G401 (cell line): ENCODE measurements at regions not wholly inside any gene's neighbourhood (a gene's known extent, or its start where the extent isn't known, plus 50 kb on each side); places are given as distances from the start of the nearest gene placed in this dataset.

ENCODE experiments used
- DNase-seq: peaks from one replicate; pipeline ENCODE4 v3.0.0-alpha.2; 2015; ENCODE audit warnings: low spot score
- in situ Hi-C: cut with HindIII; loops from 2 replicates; pipeline ENCODE4 v1.10.0; 2016; ENCODE audit warnings: low sequenced_read_pairs, mixed read lengths

DNA sequence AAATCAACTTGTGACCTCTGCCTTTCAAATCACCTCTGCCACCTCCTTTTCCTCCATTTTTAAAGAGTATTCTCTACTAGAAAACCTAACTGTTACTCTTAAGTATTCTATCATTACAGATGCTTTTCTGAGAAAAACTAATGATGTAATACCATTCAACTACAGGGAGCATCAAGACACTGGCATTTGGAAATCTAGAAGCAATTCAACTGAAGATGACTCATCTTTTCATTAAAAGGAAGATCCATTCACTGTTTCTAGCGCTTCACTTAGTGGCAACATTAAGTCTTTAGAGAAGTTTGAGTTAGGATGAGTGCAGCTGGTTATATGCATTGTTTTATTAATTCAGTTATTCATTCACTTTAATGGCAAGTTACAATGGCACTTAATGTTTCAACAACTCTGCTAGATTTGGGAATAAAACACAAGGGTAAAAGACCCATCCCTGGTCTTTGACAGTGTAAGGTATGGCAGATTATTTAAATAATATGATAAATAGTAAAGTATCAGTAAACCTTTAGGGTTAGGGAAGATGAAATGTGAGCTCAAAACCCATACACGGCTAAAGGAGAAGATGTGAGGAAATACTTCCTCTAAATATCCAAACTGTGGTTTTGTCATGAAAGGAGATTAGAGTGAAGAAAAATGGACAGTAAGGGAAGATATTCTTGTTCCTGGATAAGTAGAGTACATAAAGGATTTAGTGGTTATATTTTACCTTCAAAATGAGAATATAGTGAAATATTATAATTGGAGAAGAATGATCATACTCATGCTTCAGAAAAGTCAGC lies 61.7 kb downstream of the KCNJ2 start:
- in situ Hi-C loops = no loop called here
- no peak for DNase-seq

DNA sequence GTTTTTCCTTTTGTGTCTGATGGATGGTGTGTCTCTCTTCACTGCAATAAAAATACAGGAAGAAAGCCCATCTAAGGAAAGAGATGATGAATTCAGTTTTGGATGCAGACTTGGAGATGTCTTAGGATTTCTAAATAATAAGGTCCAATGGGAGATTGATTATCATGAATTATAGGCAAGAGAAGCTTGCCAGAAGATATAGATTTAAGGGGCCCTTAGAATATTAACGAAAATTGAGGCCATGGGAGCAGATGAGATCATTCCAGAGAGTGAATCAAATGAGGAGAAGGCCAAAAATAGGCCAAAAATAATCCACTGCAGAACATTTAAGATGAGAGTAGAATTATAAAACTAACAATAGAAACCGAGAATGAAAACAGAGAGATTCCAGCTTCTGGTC lies 63.1 kb downstream of the KCNJ2 start:
- no peak for DNase-seq
- in situ Hi-C loops = no loop called here

GRCh38 chr17:70235252-70235651 lies 65.9 kb downstream of the KCNJ2 start:
- in situ Hi-C loops = no loop called here
- no peak for DNase-seq

DNA sequence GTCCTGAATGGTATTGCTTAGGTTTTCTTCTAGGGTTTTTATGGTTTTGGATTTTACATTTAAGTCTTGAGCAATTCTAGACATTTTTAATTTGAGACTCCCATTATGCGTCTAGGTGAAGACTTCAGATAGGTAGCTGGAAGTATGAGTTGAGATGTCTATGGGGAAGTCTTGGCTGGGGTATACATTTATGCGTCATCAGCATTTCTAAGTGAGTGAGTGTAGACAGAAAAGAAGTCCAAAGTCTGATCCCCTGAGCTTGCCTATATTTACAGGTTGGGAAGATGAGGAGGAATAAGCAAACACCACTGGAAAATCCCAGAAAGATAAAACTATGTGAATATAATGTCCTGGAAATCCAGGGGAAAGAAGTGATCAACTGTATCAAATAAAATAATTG lies 68.9 kb downstream of the KCNJ2 start:
- in situ Hi-C loops = no loop called here
- no peak for DNase-seq

GRCh38 chr17:70238646-70239045 lies 69.3 kb downstream of the KCNJ2 start:
- no peak for DNase-seq
- in situ Hi-C loops = no loop called here

GRCh38 chr17:70239391-70239826 lies 70.1 kb downstream of the KCNJ2 start:
- no peak for DNase-seq
- in situ Hi-C loops = no loop called here

- no peak for DNase-seq
- in situ Hi-C loops = no loop called here
These were observed 71.7 kb downstream of the KCNJ2 start for GRCh38 chr17:70241071-70241470.

DNA sequence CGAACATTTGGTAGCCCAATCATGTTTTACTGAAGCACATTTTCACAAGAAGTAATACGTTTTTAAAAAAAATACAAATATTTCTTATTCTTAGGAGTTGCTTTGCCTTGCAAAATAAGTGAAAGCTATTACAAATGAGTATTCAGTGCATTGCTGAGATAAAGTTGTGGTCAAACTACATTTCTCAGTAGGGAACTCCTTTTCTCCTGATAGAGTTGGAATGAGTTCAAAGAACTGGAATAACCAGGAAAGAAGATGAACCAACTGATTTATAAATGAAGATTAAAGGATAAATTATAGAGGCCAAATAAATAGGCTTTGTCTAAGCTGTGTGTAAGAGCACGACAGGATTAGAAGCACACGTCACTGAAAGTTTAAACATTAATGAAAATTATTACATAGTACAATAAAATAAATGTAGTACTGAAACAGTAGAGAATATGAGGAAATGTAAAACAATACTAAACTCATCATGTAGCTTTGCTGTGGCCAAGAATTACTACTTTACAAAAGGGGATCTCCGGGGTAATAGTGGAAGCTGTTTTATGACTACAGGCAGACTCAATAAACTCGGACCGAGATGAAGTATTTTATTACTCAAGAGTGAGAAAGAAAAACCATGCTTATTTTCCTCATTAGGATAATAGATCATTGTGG lies 73.6 kb downstream of the KCNJ2 start:
- DNase-seq = no peak
- in situ Hi-C loops = no loop called here

- no peak for DNase-seq
- in situ Hi-C loops = no loop called here
These were observed 82.4 kb downstream of the KCNJ2 start for GRCh38 chr17:70251706-70252105.

DNA sequence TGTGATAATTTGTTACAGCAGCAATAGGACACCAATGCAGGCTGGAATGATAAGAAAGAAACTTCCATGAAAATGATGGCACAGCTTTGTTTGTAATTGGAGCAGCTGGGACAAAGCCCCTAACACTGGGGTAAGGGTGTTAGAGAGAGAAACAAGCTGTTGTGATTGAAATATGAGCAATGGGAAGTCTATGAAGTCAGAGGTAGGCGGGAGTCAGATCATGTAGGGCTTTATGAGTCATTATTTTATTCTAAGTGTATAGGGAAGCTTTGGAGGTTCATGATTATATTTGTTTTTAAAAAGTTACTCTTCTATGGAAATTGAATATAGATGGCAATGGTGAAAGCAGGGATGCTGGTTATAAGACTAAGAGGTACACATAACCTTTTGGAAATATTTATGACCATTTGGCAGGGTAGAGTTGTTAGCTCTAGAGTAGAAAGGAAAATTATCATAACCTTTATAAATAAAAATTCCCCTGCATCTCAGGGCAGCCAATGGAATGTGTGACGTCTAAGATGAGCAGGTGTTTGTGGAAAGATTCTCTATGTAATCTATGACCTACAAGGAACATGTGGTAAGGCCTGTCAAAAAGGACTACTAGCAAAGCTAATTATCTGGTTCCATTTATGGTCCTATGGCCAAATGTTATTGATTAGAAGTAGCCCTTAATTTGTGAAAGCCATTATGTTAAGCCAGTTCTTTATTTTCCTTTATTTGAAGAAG lies 85.6 kb downstream of the KCNJ2 start:
- in situ Hi-C loops = no loop called here
- DNase-seq = no peak

DNA sequence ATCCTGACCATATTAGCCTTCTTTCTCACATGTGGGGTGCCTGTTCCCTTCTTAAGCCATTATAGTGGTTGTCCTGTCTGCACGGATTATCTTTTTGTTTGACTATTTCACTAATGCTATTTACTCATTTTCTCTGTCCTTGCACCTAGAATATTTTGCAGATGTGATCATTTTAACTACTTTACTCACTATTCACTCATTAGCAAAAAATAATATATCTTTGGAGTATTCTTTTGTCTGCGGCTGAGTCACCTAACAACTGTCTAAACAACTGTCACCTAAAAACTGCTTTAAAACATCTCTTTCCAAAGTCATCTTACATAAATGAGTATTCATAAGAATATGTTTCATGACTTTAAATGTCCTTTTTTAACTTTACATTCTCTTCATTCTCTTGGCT lies 87.4 kb downstream of the KCNJ2 start:
- in situ Hi-C loops = no loop called here
- no peak for DNase-seq

GRCh38 chr17:70258465-70258864 lies 89.1 kb downstream of the KCNJ2 start:
- in situ Hi-C loops = no loop called here
- no peak for DNase-seq

DNA sequence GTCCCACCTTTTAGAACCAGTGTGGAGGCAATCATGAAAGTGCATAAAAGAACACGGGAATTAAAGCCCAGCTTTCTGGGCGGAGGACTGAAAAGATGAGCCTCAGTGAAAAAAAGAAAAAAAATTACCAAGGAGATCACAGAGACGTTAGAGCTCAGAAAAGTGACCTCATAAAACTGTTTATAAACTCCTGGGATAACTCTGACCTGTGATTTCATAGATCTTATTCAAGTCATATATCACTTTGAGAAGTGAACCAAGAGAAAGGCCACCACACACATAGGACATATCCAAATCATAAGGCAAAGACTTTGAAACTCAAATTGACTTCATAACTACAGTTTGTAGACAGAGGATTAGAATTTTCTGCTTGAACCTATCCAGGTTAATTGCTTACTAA lies 90.1 kb downstream of the KCNJ2 start:
- in situ Hi-C loops = no loop called here
- DNase-seq = no peak

- in situ Hi-C loops = no loop called here
- DNase-seq = no peak
These were observed 91.8 kb downstream of the KCNJ2 start for GRCh38 chr17:70261170-70261569.

DNA sequence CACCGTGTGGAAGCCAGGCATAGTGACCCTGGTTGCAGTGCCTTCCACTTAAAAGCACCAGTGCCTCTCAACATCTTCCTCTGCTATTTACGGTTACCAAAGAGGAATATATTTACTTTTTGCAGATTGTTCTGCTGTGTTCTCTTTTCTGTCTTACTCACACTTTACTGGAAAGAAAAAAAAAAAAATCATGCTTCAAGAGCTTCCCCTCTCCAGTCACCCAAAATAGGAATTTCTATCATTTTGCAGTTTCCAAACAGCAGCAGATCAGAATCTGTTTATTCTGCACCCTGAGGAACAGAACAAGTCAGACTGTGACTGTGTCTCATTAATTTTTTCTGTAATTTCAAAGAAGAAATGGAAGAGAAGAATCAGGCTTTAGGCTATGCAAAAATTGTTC lies 96.1 kb downstream of the KCNJ2 start:
- in situ Hi-C loops = no loop called here
- DNase-seq = no peak

DNA sequence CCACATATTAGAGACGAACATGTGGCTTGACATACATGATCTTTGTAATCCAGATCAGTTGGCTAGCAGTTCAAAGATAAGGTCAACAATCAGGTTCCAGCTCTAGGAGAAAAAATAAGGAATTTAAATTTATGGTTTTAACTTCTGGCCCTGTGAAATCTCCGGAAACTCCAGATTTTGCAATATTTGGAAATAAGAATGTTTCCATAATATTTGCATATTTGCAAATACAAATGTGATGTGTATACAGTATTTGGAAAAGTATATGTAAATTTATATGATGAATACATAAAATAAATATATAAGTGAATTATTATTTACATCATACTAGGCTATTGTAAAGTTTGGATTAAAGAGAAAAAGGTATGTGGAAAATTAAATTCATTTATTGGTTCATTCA lies 97.1 kb downstream of the KCNJ2 start:
- no peak for DNase-seq
- in situ Hi-C loops = no loop called here

DNA sequence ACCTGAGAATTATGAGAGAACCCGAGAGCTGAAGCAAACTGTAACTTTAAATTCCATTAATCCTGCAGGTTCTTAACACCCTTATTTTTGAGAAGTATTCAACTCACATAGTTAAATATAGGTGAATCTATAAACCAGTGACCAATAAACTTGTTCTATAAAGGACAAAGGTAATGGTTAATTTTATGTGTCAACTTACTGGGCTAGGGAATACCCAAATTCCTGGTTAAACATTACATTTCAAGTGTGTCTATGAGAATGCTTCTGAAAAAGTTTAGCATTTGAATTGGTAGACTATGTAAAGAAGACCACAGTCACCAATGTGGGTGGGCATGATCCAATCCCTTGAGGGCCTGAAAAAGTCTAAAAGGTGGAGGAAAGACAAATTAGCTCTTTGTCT lies 99.1 kb downstream of the KCNJ2 start:
- in situ Hi-C loops = no loop called here
- DNase-seq = no peak

GRCh38 chr17:70270554-70270953 lies 101.2 kb downstream of the KCNJ2 start:
- in situ Hi-C loops = no loop called here
- DNase-seq = no peak

- in situ Hi-C loops = no loop called here
- DNase-seq = no peak
These were observed 101.9 kb downstream of the KCNJ2 start for GRCh38 chr17:70271200-70271599.

DNA sequence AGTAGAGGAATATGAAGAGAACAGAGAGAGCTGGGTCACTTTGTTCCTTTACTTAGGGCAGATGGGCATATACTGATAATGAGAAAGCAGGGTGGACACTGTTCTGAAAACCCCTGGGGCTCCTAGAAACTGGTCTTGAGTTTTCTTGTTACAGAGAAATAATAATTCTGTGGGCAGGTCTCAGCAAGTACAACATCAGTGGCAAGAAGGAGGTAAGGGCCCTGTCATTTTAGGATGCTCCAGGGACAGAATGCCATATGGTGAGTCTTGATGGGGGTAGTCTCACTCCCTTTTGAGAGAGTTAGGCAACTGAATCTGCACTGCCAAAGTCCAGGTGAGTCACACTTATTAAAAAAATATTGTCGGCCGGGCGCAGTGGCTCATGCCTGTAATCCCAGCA lies 102.3 kb downstream of the KCNJ2 start:
- in situ Hi-C loops = no loop called here
- no peak for DNase-seq
